Chondrocyte (in vitro differentiated cells): ENCODE measurements at regions not wholly inside any gene's neighbourhood (a gene's known extent, or its start where the extent isn't known, plus 50 kb on each side); places are given as distances from the start of the nearest gene placed in this dataset.

ENCODE experiments used
- DNase-seq: peaks from one replicate; pipeline ENCODE4 v3.0.0; 2021; ENCODE audit warnings: mixed read lengths, low spot score
- H3K27ac Mint-ChIP-seq: one replicate; pipeline ENCODE4 v1.8.0; 2021; ENCODE audit warnings: mild to moderate bottlenecking, moderate library complexity, mixed read lengths; ENCODE audit not compliant: unreplicated experiment
- H3K27me3 Mint-ChIP-seq: 2 replicates; pipeline ENCODE4 v1.8.0; 2021; ENCODE audit warnings: low read depth, mixed read lengths
- H3K36me3 Mint-ChIP-seq: 2 replicates; pipeline ENCODE4 v1.8.0; 2021; ENCODE audit warnings: low read depth, mixed read lengths
- H3K4me1 Mint-ChIP-seq: 2 replicates; pipeline ENCODE4 v1.8.0; 2021; ENCODE audit warnings: low read depth, mild to moderate bottlenecking, mixed read lengths
- H3K4me3 Mint-ChIP-seq: one replicate; pipeline ENCODE4 v1.8.0; 2021; ENCODE audit warnings: mild to moderate bottlenecking, moderate library complexity, mixed read lengths; ENCODE audit not compliant: unreplicated experiment
- H3K9me3 Mint-ChIP-seq: 2 replicates; pipeline ENCODE4 v1.8.0; 2021; ENCODE audit warnings: low read depth, mixed read lengths
- TF ChIP-seq, protein P1 (sequence below): fragments of 200-600 bp; sonication (generic); IDR thresholded peaks from 2 replicates; pipeline ENCODE4 v1.5.0; 2021; ENCODE audit warnings: antibody characterized with exemption, mild to moderate bottlenecking, moderate library complexity

DNA sequence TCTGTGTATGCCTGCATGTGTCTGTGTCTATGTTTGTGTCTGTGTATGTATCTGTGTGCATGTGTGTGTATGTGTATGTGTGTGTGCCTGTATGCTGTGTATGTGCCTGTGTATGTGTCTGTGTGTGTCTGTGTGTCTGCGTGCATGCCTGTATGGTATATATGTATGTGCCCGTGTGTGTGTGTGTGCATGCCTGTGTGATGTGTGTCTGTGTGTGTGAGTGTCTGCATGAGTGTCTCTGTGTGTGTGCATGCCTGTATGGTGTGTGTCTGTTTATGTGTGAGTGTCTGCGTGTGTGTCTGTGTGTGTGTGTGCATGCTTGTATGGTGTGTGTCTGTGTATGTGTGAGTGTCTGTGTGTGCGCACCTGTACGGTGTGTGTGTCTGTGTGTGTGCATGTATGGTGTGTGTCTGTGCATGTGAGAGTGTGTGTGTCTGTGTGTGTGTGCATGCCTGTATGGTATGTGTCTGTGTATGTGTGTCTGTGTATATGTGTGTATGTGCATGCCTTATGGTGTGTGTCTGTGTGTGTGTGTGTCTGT lies 137.1 kb upstream of the IRX2 start:
- Mint-ChIP-seq H3K27ac (no peak overlapping the region), H3K9me3 (peaks cover 8% of the 10 kb centered on the region), H3K4me3 (no peak overlapping the region), H3K36me3 (no peaks in the 10 kb centered on the region), H3K27me3 (no peaks in the 10 kb centered on the region), H3K4me1 (no peaks in the 10 kb centered on the region)
- TF ChIP-seq, protein P1, sequence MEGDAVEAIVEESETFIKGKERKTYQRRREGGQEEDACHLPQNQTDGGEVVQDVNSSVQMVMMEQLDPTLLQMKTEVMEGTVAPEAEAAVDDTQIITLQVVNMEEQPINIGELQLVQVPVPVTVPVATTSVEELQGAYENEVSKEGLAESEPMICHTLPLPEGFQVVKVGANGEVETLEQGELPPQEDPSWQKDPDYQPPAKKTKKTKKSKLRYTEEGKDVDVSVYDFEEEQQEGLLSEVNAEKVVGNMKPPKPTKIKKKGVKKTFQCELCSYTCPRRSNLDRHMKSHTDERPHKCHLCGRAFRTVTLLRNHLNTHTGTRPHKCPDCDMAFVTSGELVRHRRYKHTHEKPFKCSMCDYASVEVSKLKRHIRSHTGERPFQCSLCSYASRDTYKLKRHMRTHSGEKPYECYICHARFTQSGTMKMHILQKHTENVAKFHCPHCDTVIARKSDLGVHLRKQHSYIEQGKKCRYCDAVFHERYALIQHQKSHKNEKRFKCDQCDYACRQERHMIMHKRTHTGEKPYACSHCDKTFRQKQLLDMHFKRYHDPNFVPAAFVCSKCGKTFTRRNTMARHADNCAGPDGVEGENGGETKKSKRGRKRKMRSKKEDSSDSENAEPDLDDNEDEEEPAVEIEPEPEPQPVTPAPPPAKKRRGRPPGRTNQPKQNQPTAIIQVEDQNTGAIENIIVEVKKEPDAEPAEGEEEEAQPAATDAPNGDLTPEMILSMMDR = no peak
- DNase-seq = peak; percentile 13

DNA sequence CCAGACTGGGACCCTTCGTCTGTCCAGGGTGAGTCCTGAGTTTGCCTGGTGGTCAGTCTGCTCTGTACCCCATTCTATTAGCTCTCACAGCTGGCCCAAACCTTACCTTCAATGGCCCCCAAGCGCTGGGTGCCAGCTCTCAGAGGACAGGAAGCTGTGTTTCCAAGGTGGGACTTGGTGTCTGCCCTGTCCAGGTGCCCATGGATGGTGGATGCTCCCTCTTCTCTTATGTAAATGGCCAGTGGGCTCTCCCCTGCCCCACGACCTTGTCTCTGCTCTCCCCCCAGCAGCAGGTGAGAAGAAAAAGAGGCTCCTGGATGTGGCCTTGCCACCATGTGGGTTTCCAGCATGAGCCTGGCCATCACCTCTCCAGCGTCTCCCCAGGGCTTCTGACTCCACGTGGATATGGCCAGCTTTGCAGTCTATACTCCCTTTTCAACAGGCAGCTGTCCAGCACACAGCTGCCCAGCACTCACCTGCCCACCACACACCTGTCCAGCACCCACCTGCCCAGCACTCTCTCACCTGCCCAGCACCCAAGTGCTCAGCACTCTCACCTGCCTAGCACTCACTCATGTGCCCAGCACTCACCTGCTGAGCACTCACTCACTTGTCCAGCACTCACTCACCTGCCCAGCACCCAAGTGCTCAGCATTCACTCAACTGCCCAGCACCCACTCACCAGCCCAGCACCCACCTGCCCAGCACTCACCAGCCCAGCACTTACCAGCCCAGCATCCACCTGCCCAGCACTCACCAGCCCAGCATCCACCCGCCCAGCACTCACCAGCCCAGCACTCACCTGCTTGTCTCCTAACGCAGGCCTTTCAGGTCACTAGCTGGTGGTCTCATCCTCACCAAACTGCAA lies 136.2 kb upstream of the IRX2 start:
- TF ChIP-seq, protein P1 = no peak
- H3K27ac Mint-ChIP-seq = no peak overlapping the region
- H3K9me3 Mint-ChIP-seq = peaks cover 15% of the 10 kb centered on the region
- H3K36me3 Mint-ChIP-seq = no peaks in the 10 kb centered on the region
- no peaks in the 10 kb centered on the region for H3K27me3 Mint-ChIP-seq
- H3K4me1 Mint-ChIP-seq = no peaks in the 10 kb centered on the region
- H3K4me3 Mint-ChIP-seq = no peak overlapping the region
- DNase-seq = peak; percentile 82

DNA sequence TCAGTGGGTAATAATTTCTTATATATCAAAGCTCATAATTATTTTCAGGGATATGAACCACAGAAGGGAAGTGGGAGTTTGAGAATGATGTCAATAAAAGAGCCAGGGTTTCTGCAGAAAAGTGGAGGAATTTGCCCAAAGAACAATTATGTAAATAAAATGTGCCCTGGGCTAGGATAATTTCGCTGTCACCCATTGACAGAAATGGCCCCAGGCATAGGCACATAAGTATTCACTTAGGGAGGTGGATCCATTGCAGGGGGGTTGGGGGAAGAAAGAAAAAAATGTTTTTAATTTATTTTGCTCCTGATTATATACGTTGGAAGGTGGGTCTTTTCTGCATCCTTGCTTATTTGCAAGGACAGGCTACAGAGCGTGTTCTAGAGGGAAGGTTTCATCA lies 135.1 kb upstream of the IRX2 start:
- Mint-ChIP-seq H3K4me3 (no peak overlapping the region), H3K4me1 (no peaks in the 10 kb centered on the region), H3K27me3 (no peaks in the 10 kb centered on the region), H3K36me3 (no peaks in the 10 kb centered on the region), H3K27ac (no peak overlapping the region), H3K9me3 (peaks cover 19% of the 10 kb centered on the region)
- DNase-seq = no peak
- TF ChIP-seq, protein P1 = no peak

DNA sequence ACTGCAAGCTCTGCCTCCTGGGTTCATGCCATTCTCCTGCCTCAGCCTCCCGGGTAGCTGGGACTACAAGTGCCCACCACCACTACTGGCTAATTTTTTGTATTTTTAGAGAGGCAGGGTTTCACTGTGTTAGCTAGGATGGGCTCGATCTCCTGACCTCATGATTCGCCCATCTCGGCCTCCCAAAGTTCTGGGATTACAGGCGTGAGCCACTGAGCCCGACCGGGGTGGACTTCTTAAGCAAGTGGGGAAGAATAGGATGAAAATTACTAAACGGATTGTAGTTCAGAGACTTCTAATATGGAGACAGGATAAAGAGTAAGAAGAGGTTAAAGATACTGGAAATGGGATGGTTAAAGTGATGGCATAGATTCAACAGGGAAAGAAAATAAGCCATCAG lies 132.3 kb upstream of the IRX2 start:
- peaks cover 2% of the 10 kb centered on the region for H3K36me3 Mint-ChIP-seq
- peaks cover 33% of the 10 kb centered on the region for H3K9me3 Mint-ChIP-seq
- peak; percentile 18 for DNase-seq
- no peak overlapping the region for H3K27ac Mint-ChIP-seq
- H3K4me3 Mint-ChIP-seq = no peak overlapping the region
- TF ChIP-seq, protein P1 = no peak
- no peaks in the 10 kb centered on the region for H3K27me3 Mint-ChIP-seq
- H3K4me1 Mint-ChIP-seq = no peaks in the 10 kb centered on the region

DNA sequence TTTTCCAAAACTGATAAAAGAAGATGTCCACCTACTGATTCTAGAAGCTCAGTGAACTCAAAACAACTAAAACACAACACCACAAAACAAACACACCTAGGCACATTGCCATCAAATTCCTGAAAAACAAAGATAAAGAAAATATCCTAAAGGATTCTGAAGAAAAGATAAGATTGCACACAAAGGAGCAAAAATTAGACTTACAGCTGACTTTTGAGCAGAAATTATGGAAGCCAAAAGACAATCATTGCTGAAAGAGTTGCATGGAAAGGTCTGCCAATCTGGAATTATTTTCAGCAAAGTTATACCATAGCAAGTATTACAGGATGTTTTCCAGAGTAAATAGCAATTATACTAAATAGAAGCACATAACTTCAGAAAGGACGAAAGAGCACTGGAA lies 128.2 kb upstream of the IRX2 start:
- TF ChIP-seq, protein P1 = no peak
- H3K27ac Mint-ChIP-seq = no peak overlapping the region
- H3K27me3 Mint-ChIP-seq = no peaks in the 10 kb centered on the region
- DNase-seq = no peak
- peaks cover 2% of the 10 kb centered on the region for H3K36me3 Mint-ChIP-seq
- H3K4me1 Mint-ChIP-seq = no peaks in the 10 kb centered on the region
- H3K4me3 Mint-ChIP-seq = no peak overlapping the region
- H3K9me3 Mint-ChIP-seq = peaks cover 47% of the 10 kb centered on the region
